Keratinocyte (primary cell): ENCODE measurements at regions not wholly inside any gene's neighbourhood (a gene's known extent, or its start where the extent isn't known, plus 50 kb on each side); places are given as distances from the start of the nearest gene placed in this dataset.
"Not testable (repeated sequence)": the region's sequence is repeated elsewhere in the genome, so short reads cannot be mapped to it uniquely, and the experiment has no call there.

Experiments used
- DNase-seq: peaks from one replicate; pipeline ENCODE4 v3.0.0-alpha.2; 2011; ENCODE audit warnings: low read depth, missing footprints, low spot score
- FAIRE-seq: peaks from 2 replicates; lab custom pipeline; 2011; peaks lifted over from hg19 to GRCh38; lab: Jason Lieb, UNC
- H2AFZ ChIP-seq: 2 replicates; pipeline ENCODE4 v1.6.0; 2012; ENCODE audit warnings: low read length, control low read depth, inconsistent platforms; ENCODE audit not compliant: control insufficient read depth
- H3K27ac ChIP-seq: 2 replicates; pipeline ENCODE4 v1.5.1; 2011; ENCODE audit warnings: low read length; ENCODE audit not compliant: control insufficient read depth, insufficient read depth
- H3K27me3 ChIP-seq: 3 replicates; pipeline ENCODE4 v1.6.0; 2011; ENCODE audit warnings: low read length; ENCODE audit not compliant: control insufficient read depth, insufficient read depth; ENCODE audit errors: extremely low read depth
- H3K36me3 ChIP-seq, 2 experiments: 2 replicates in 1 of 2; 3 replicates in 1 of 2; pipeline ENCODE4 v1.5.1; 2011; ENCODE audit warnings: low read length in 2 of 2, mild to moderate bottlenecking in 1 of 2; ENCODE audit not compliant: control insufficient read depth in 2 of 2, insufficient read depth in 2 of 2; ENCODE audit errors: extremely low read depth in 1 of 2
- H3K4me1 ChIP-seq: 3 replicates; pipeline ENCODE4 v1.5.1; 2011; ENCODE audit warnings: low read length; ENCODE audit not compliant: control insufficient read depth, insufficient read depth; ENCODE audit errors: extremely low read depth
- H3K4me2 ChIP-seq: 3 replicates; pipeline ENCODE4 v1.6.0; 2011; ENCODE audit warnings: low read depth, low read length; ENCODE audit not compliant: control insufficient read depth, insufficient read depth; ENCODE audit errors: extremely low read depth
- H3K4me3 ChIP-seq, 3 experiments: fragments of 200-600 bp in 1 of 3; sonication (generic) in 1 of 3; 2 replicates in 2 of 3; 3 replicates in 1 of 3; pipeline ENCODE4 v1.5.1; 2011 to 2016; ENCODE audit warnings: low read length in 3 of 3, mild to moderate bottlenecking in 3 of 3, control low read depth in 2 of 3, inconsistent platforms in 1 of 3, low read depth in 1 of 3, mixed read lengths in 1 of 3, mixed run types in 1 of 3, moderate library complexity in 1 of 3; ENCODE audit not compliant: control insufficient read depth in 2 of 3, insufficient read depth in 2 of 3; ENCODE audit errors: extremely low read depth in 1 of 3
- H3K79me2 ChIP-seq: 2 replicates; pipeline ENCODE4 v1.6.0; 2012; ENCODE audit warnings: low read length; ENCODE audit not compliant: control insufficient read depth, insufficient read depth
- H3K9ac ChIP-seq: 3 replicates; pipeline ENCODE4 v1.6.0; 2011; ENCODE audit warnings: low read length; ENCODE audit not compliant: control insufficient read depth, insufficient read depth; ENCODE audit errors: extremely low read depth
- H3K9me1 ChIP-seq: 3 replicates; pipeline ENCODE4 v1.6.0; 2011; ENCODE audit warnings: low read length; ENCODE audit not compliant: control insufficient read depth, insufficient read depth; ENCODE audit errors: extremely low read depth
- H3K9me3 ChIP-seq: 2 replicates; pipeline ENCODE4 v1.5.1; 2012; ENCODE audit warnings: low read depth, low read length; ENCODE audit not compliant: control insufficient read depth
- H4K20me1 ChIP-seq: 3 replicates; pipeline ENCODE4 v1.6.0; 2011; ENCODE audit warnings: low read length; ENCODE audit not compliant: control insufficient read depth, insufficient read depth; ENCODE audit errors: extremely low read depth
- CTCF ChIP-seq, 3 experiments: IDR thresholded peaks in 1 of 3; conservative IDR thresholded peaks in 1 of 3; optimal IDR thresholded peaks in 1 of 3; 2 replicates in 2 of 3; 3 replicates in 1 of 3; pipeline versions ENCODE3 to v1.5.1; 2011; ENCODE audit warnings: low read length in 3 of 3, mild to moderate bottlenecking in 3 of 3, moderate library complexity in 2 of 3, control low read depth in 1 of 3, inconsistent platforms in 1 of 3; ENCODE audit not compliant: insufficient read depth in 2 of 3; ENCODE audit errors: extremely low read depth in 1 of 3
- EZH2 ChIP-seq: IDR thresholded peaks from one replicate; pipeline ENCODE4 v1.6.1; 2012; ENCODE audit warnings: inconsistent platforms, mild to moderate bottlenecking, low read length, moderate library complexity
- dilution Hi-C: fragments of 300-500 bp; cut with MboI; formaldehyde crosslinking; loops from one replicate; pipeline ENCODE4 v1.7.0; 2020; ENCODE audit warnings: low sequenced_read_pairs; ENCODE audit not compliant: extremely low pct_ligation_motif_present

GRCh38 chr5:100683881-100684280 lies 148.7 kb downstream of the FAM174A start:
- Histone ChIP-seq H3K4me2 (no peak overlapping the region), H3K27ac (no peak overlapping the region), H2AFZ (no peak overlapping the region), H4K20me1 (no peaks in the 10 kb centered on the region), H3K9ac (no peak overlapping the region), H3K4me3 (no peak overlapping the region), H3K27me3 (no peaks in the 10 kb centered on the region), H3K9me3 (peaks cover 3% of the 10 kb centered on the region), H3K4me1 (no peaks in the 10 kb centered on the region), H3K79me2 (no peaks in the 10 kb centered on the region), H3K9me1 (no peaks in the 10 kb centered on the region), H3K36me3 (no peaks in the 10 kb centered on the region)
- FAIRE-seq = no peak
- no peak for DNase-seq
- TF ChIP-seq EZH2 = no peak
- TF ChIP-seq CTCF (optimal IDR thresholded peaks at IDR 0.05 in 1 of 3, IDR thresholded peaks at IDR 0.05 in 1 of 3, conservative IDR thresholded peaks at IDR 0.05 in 1 of 3; ENCODE audit: extremely low read depth in 1 of 3, insufficient read depth in 2 of 3, low read length in 3 of 3) = no peak
- dilution Hi-C loops = no loop called here

GRCh38 chr5:100685122-100685521 lies 149.9 kb downstream of the FAM174A start:
- dilution Hi-C loops = not testable (repeated sequence)

GRCh38 chr5:100688834-100689233 lies 153.7 kb downstream of the FAM174A start:
- H3K36me3 ChIP-seq, H3K4me2 ChIP-seq, dilution Hi-C loops, H3K79me2 ChIP-seq, H3K27me3 ChIP-seq, H4K20me1 ChIP-seq, H2AFZ ChIP-seq, DNase-seq, H3K9ac ChIP-seq, FAIRE-seq, H3K9me3 ChIP-seq, H3K9me1 ChIP-seq, H3K27ac ChIP-seq, H3K4me3 ChIP-seq: not testable (repeated sequence)
- peaks cover 12% of the 10 kb centered on the region for H3K4me1 ChIP-seq

More at GRCh38 chr5:100685122-100685521, 149.9 kb downstream of the FAM174A start:
- H3K27ac ChIP-seq, H3K9me3 ChIP-seq, H3K27me3 ChIP-seq, H3K4me3 ChIP-seq, H3K4me2 ChIP-seq, H4K20me1 ChIP-seq, DNase-seq, H2AFZ ChIP-seq, H3K79me2 ChIP-seq, H3K9me1 ChIP-seq, H3K4me1 ChIP-seq, H3K9ac ChIP-seq, H3K36me3 ChIP-seq, FAIRE-seq: not testable (repeated sequence)
